ENCODE measurements at regions not wholly inside any gene's neighbourhood (a gene's known extent, or its start where the extent isn't known, plus 50 kb on each side); places are given as distances from the start of the nearest gene placed in this dataset.
A peak's percentile ranks its signal among the peaks of the same experiment; 100 is the strongest.
"Not testable (repeated sequence)": the region's sequence is repeated elsewhere in the genome, so short reads cannot be mapped to it uniquely, and the experiment has no call there.

DNA sequence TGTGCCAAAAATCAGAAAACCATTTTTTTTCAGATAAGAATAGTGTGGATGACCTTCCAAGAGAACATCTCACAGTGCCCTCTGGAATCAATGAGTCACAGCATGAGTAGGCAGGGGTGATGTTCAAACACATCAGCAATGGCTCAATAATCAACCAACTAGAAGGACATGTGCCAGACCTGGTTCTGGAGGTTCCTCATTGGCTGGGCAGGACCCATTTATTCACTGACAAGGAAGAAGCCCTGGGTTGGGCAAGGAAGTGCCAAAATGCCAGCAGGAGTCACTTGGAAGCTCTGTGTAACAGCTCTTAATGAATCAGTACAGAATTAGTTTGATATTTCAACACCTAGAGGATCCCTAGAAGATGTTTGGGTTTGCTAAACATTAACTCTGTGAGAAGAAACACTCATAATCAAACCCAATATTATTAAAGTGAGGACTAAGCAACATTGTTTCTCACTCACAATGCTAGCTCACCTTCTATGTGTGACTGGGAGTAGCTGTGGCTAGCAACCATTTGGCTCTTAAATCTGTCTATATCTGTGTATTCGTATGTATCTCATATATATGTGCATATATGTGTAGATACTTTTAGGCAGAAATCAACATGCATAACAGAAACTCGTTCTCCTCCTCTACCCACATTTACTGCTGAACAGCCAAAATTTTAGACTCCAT lies 72.3 kb upstream of the APBB1IP start:
- Histone ChIP-seq H3K9me3 (peaks cover 13% of the 10 kb centered on the region; the same call in 1 of the 2 replicates), H3K27me3 (replicated peaks; ENCODE audit: control insufficient read depth, insufficient read depth, low read length) (no peaks in the 10 kb centered on the region), H3K4me3 (ENCODE audit: low read depth, low read length) (no peak overlapping the region), H3K36me3 (ENCODE audit: control insufficient read depth, insufficient read depth, low read length) (no peaks in the 10 kb centered on the region), H3K4me1 (peaks cover 13% of the 10 kb centered on the region)
- peaks cover 23% of the 10 kb centered on the region for H3K4me1 Mint-ChIP-seq (ENCODE audit: low read depth, unreplicated experiment)
- peaks cover 41% of the 10 kb centered on the region for H3K9me3 Mint-ChIP-seq (ENCODE audit: unreplicated experiment)
- no peaks in the 10 kb centered on the region for H3K27me3 Mint-ChIP-seq (ENCODE audit: insufficient read depth, unreplicated experiment)
- H3K36me3 Mint-ChIP-seq (ENCODE audit: insufficient read depth, unreplicated experiment), result peaks cover 4% of the 10 kb centered on the region
- H3K27ac Mint-ChIP-seq (ENCODE audit: unreplicated experiment), result no peak overlapping the region
- no TSS peak for BruUV-seq (replicated peaks)
- no peak overlapping the region for H3K4me3 Mint-ChIP-seq (ENCODE audit: unreplicated experiment)
- intact Hi-C loops (cut with micrococcal nuclease; ENCODE audit: unreplicated experiment), result no loop called here
- ChIA-PET CTCF (interaction anchor here (0.6 to 0.7 kb wide), 2 partner anchors 21 to 151 kb away, joined by 3 read pairs; no protein-coding TSS in a partner anchor), POLR2A (no interaction called here)
- no peak for DNase-seq
- no peak for TF ChIP-seq CTCF (IDR thresholded peaks at IDR 0.05; ENCODE audit: insufficient read depth in 1 of 2, low read depth in 1 of 2, low read length in 1 of 2, severe bottlenecking in 1 of 2, unreplicated experiment in 1 of 2)

DNA sequence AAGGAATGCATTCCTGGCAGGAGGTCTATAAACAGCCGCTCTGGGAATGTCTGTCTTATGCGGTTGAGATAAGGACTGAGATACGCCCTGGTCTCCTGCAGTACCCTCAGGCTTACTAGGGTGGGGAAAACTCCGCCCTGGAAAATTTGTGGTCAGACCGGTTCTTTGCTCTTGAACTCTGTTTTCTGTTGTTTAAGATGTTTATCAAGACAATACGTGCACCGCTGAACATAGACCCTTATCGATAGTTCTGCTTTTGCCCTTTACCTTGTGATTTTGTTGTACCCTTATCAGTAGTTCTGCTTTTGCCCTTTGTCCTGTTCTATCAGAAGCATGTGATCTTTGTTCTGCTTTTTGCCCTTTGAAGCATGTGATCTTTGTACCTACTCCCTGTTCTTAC lies 71.1 kb upstream of the APBB1IP start:
- H3K36me3 Mint-ChIP-seq (ENCODE audit: insufficient read depth, unreplicated experiment); H3K4me1 ChIP-seq; H3K27me3 ChIP-seq (replicated peaks; ENCODE audit: control insufficient read depth, insufficient read depth, low read length); H3K4me3 ChIP-seq (ENCODE audit: low read depth, low read length); H3K36me3 ChIP-seq (ENCODE audit: control insufficient read depth, insufficient read depth, low read length); H3K4me3 Mint-ChIP-seq (ENCODE audit: unreplicated experiment); BruUV-seq (replicated peaks); H3K27ac Mint-ChIP-seq (ENCODE audit: unreplicated experiment); H3K27me3 Mint-ChIP-seq (ENCODE audit: insufficient read depth, unreplicated experiment); POLR2A ChIA-PET: not testable (repeated sequence)
- Mint-ChIP-seq H3K9me3 (ENCODE audit: unreplicated experiment) (peaks cover 34% of the 10 kb centered on the region), H3K4me1 (ENCODE audit: low read depth, unreplicated experiment) (peaks cover 10% of the 10 kb centered on the region)
- peak; percentile 35 to 56 for DNase-seq
- intact Hi-C loops (cut with micrococcal nuclease; ENCODE audit: unreplicated experiment), result loop anchor here (1.0 kb wide), 1 partner anchor 10 kb away; no protein-coding TSS in a partner anchor
- peaks cover 13% of the 10 kb centered on the region; the same call in 1 of the 2 replicates for H3K9me3 ChIP-seq
- CTCF ChIA-PET, result interaction anchor here (0.6 kb wide), 1 partner anchor 158 kb away, joined by 3 read pairs; no protein-coding TSS in a partner anchor

- Mint-ChIP-seq H3K27me3 (ENCODE audit: insufficient read depth, unreplicated experiment) (no peaks in the 10 kb centered on the region), H3K36me3 (ENCODE audit: insufficient read depth, unreplicated experiment) (peaks cover 4% of the 10 kb centered on the region), H3K9me3 (ENCODE audit: unreplicated experiment) (peaks cover 27% of the 10 kb centered on the region), H3K4me1 (ENCODE audit: low read depth, unreplicated experiment) (peaks cover 9% of the 10 kb centered on the region), H3K4me3 (ENCODE audit: unreplicated experiment) (no peak overlapping the region), H3K27ac (ENCODE audit: unreplicated experiment) (no peak overlapping the region)
- peak; percentile 82 to 89 for DNase-seq
- no peak overlapping the region for H3K4me3 ChIP-seq (ENCODE audit: low read depth, low read length)
- no peaks in the 10 kb centered on the region for H3K27me3 ChIP-seq (replicated peaks; ENCODE audit: control insufficient read depth, insufficient read depth, low read length)
- H3K9me3 ChIP-seq, result peaks cover 13% of the 10 kb centered on the region; the same call in 1 of the 2 replicates
- no peaks in the 10 kb centered on the region for H3K36me3 ChIP-seq (ENCODE audit: control insufficient read depth, insufficient read depth, low read length)
- ChIA-PET POLR2A (no interaction called here), CTCF (no interaction called here)
- intact Hi-C loops (cut with micrococcal nuclease; ENCODE audit: unreplicated experiment), result loop anchor here (1.0 kb wide), 1 partner anchor 10 kb away; no protein-coding TSS in a partner anchor
- H3K4me1 ChIP-seq, result no peaks in the 10 kb centered on the region; the same call in 1 of the 2 replicates
- TF ChIP-seq CTCF (IDR thresholded peaks at IDR 0.05; ENCODE audit: insufficient read depth in 1 of 2, low read depth in 1 of 2, low read length in 1 of 2, severe bottlenecking in 1 of 2, unreplicated experiment in 1 of 2), result no peak
- BruUV-seq (replicated peaks), result no TSS peak
Measured at GRCh38 chr10:26367771-26368170, 70.4 kb upstream of the APBB1IP start.
